ENCODE measurements at regions not wholly inside any gene's neighbourhood (a gene's known extent, or its start where the extent isn't known, plus 50 kb on each side); places are given as distances from the start of the nearest gene placed in this dataset.

GRCh38 chr12:19799216-19799615 lies 359.9 kb downstream of the AEBP2 start:
- no peak for DNase-seq (ENCODE audit: low spot score)
- no peaks in the 10 kb centered on the region for H3K9me3 Mint-ChIP-seq (ENCODE audit: unreplicated experiment)
- TF ChIP-seq CTCF (IDR thresholded peaks at IDR 0.05; ENCODE audit: unreplicated experiment), result no peak
- H3K27ac Mint-ChIP-seq (ENCODE audit: unreplicated experiment), result no peak overlapping the region
- peaks cover 3% of the 10 kb centered on the region for H3K4me1 Mint-ChIP-seq (ENCODE audit: unreplicated experiment)
- no peak overlapping the region for H3K4me3 Mint-ChIP-seq (ENCODE audit: unreplicated experiment)
- no peaks in the 10 kb centered on the region for H3K27me3 Mint-ChIP-seq (ENCODE audit: unreplicated experiment)
- H3K36me3 Mint-ChIP-seq (ENCODE audit: low read depth, unreplicated experiment), result no peaks in the 10 kb centered on the region

- Mint-ChIP-seq H3K27me3 (ENCODE audit: unreplicated experiment) (no peaks in the 10 kb centered on the region), H3K4me3 (ENCODE audit: unreplicated experiment) (no peak overlapping the region), H3K36me3 (ENCODE audit: low read depth, unreplicated experiment) (no peaks in the 10 kb centered on the region), H3K4me1 (ENCODE audit: unreplicated experiment) (peaks cover 3% of the 10 kb centered on the region), H3K27ac (ENCODE audit: unreplicated experiment) (no peak overlapping the region), H3K9me3 (ENCODE audit: unreplicated experiment) (no peaks in the 10 kb centered on the region)
- no peak for DNase-seq (ENCODE audit: low spot score)
- TF ChIP-seq CTCF (IDR thresholded peaks at IDR 0.05; ENCODE audit: unreplicated experiment), result no peak
Observed at GRCh38 chr12:19799895-19800602, 360.8 kb downstream of the AEBP2 start.

- no peak overlapping the region for H3K4me3 Mint-ChIP-seq (ENCODE audit: unreplicated experiment)
- no peaks in the 10 kb centered on the region for H3K27me3 Mint-ChIP-seq (ENCODE audit: unreplicated experiment)
- H3K36me3 Mint-ChIP-seq (ENCODE audit: low read depth, unreplicated experiment), result no peaks in the 10 kb centered on the region
- H3K9me3 Mint-ChIP-seq (ENCODE audit: unreplicated experiment), result no peaks in the 10 kb centered on the region
- no peak for TF ChIP-seq CTCF (IDR thresholded peaks at IDR 0.05; ENCODE audit: unreplicated experiment)
- peaks cover 3% of the 10 kb centered on the region for H3K4me1 Mint-ChIP-seq (ENCODE audit: unreplicated experiment)
- no peak for DNase-seq (ENCODE audit: low spot score)
- H3K27ac Mint-ChIP-seq (ENCODE audit: unreplicated experiment), result no peak overlapping the region
Observed at GRCh38 chr12:19800884-19801283, 361.6 kb downstream of the AEBP2 start.

GRCh38 chr12:19801941-19802340 lies 362.6 kb downstream of the AEBP2 start:
- Mint-ChIP-seq H3K27ac (ENCODE audit: unreplicated experiment) (no peak overlapping the region), H3K36me3 (ENCODE audit: low read depth, unreplicated experiment) (no peaks in the 10 kb centered on the region), H3K27me3 (ENCODE audit: unreplicated experiment) (no peaks in the 10 kb centered on the region), H3K4me1 (ENCODE audit: unreplicated experiment) (peaks cover 3% of the 10 kb centered on the region), H3K4me3 (ENCODE audit: unreplicated experiment) (no peak overlapping the region), H3K9me3 (ENCODE audit: unreplicated experiment) (no peaks in the 10 kb centered on the region)
- no peak for DNase-seq (ENCODE audit: low spot score)
- TF ChIP-seq CTCF (IDR thresholded peaks at IDR 0.05; ENCODE audit: unreplicated experiment), result no peak

GRCh38 chr12:19802915-19803314 lies 363.6 kb downstream of the AEBP2 start:
- Mint-ChIP-seq H3K27ac (ENCODE audit: unreplicated experiment) (no peak overlapping the region), H3K4me1 (ENCODE audit: unreplicated experiment) (peaks cover 3% of the 10 kb centered on the region), H3K9me3 (ENCODE audit: unreplicated experiment) (no peaks in the 10 kb centered on the region), H3K36me3 (ENCODE audit: low read depth, unreplicated experiment) (no peaks in the 10 kb centered on the region), H3K4me3 (ENCODE audit: unreplicated experiment) (no peak overlapping the region), H3K27me3 (ENCODE audit: unreplicated experiment) (no peaks in the 10 kb centered on the region)
- DNase-seq (ENCODE audit: low spot score), result no peak
- no peak for TF ChIP-seq CTCF (IDR thresholded peaks at IDR 0.05; ENCODE audit: unreplicated experiment)
